ENCODE measurements at regions not wholly inside any gene's neighbourhood (a gene's known extent, or its start where the extent isn't known, plus 50 kb on each side); places are given as distances from the start of the nearest gene placed in this dataset.
A peak's percentile ranks its signal among the peaks of the same experiment; 100 is the strongest.

GRCh38 chr6:148138573-148138972 is 204.1 kb upstream of the SASH1 start:
- H3K4me1 Mint-ChIP-seq, result no peaks in the 10 kb centered on the region
- no peak for TF ChIP-seq CTCF (IDR thresholded peaks at IDR 0.05)
- no peak overlapping the region for H3K4me3 ChIP-seq (replicated peaks in 1 of 3; ENCODE audit: low read depth in 2 of 3, low read length in 3 of 3)
- H3K36me3 ChIP-seq (replicated peaks in 1 of 2; ENCODE audit: control insufficient read depth in 1 of 2, insufficient read depth in 2 of 2, low read length in 2 of 2), result no peaks in the 10 kb centered on the region
- no peak overlapping the region for H3K9ac ChIP-seq (ENCODE audit: insufficient read depth, low read length, poor library complexity, severe bottlenecking)
- no peak for DNase-seq
- no peaks in the 10 kb centered on the region for H3K9me3 ChIP-seq (replicated peaks in 1 of 2; ENCODE audit: control insufficient read depth in 1 of 2, insufficient read depth in 1 of 2, low read length in 2 of 2)
- no peaks in the 10 kb centered on the region for H3K36me3 Mint-ChIP-seq
- intact Hi-C loops (cut with micrococcal nuclease), result no loop called here
- no peaks in the 10 kb centered on the region for H4K20me1 ChIP-seq (ENCODE audit: insufficient read depth, low read length)
- H3K27me3 Mint-ChIP-seq (ENCODE audit: low read depth in 3 of 3), result peaks cover 2 to 8% (median 4%) of the 10 kb centered on the region in 3 donors
- H2AFZ ChIP-seq (ENCODE audit: insufficient read depth, low read depth, low read length, poor library complexity, severe bottlenecking), result no peak overlapping the region
- no peak overlapping the region for H3K4me3 Mint-ChIP-seq
- H3K9me3 Mint-ChIP-seq, result peaks cover 0 to 4% (median 2%) of the 10 kb centered on the region in 7 donors
- H3K27me3 ChIP-seq (ENCODE audit: control insufficient read depth in 2 of 2, insufficient read depth in 2 of 2, low read length in 2 of 2), result no peaks in the 10 kb centered on the region
- 0% methylated on average over 1 of the region's 1 CpG for WGBS (ENCODE audit: insufficient coverage)
- peak overlapping the region in 1 of 7 donors; percentile 2 for H3K27ac Mint-ChIP-seq
- H3K27ac ChIP-seq (ENCODE audit: low read depth in 1 of 2, low read length in 2 of 2), result no peak overlapping the region
- H3K79me2 ChIP-seq (ENCODE audit: insufficient read depth, low read length), result no peaks in the 10 kb centered on the region
- H3K4me1 ChIP-seq (ENCODE audit: control insufficient read depth in 1 of 2, insufficient read depth in 2 of 2, low read length in 2 of 2), result no peaks in the 10 kb centered on the region
- H3K4me2 ChIP-seq (replicated peaks; ENCODE audit: extremely low read depth, low read length, poor library complexity, severe bottlenecking), result no peak overlapping the region

GRCh38 chr6:148140772-148141557 is 201.7 kb upstream of the SASH1 start:
- H3K79me2 ChIP-seq (ENCODE audit: insufficient read depth, low read length), result no peaks in the 10 kb centered on the region
- WGBS (ENCODE audit: insufficient coverage), result no CpG with 5 or more reads among the region's 5 CpGs
- no peak overlapping the region for H3K27ac ChIP-seq (ENCODE audit: low read depth in 1 of 2, low read length in 2 of 2)
- no peak overlapping the region for H2AFZ ChIP-seq (ENCODE audit: insufficient read depth, low read depth, low read length, poor library complexity, severe bottlenecking)
- no peaks in the 10 kb centered on the region for H4K20me1 ChIP-seq (ENCODE audit: insufficient read depth, low read length)
- Mint-ChIP-seq H3K4me3 (no peak overlapping the region), H3K4me1 (no peaks in the 10 kb centered on the region), H3K9me3 (peaks cover 0 to 4% (median 0%) of the 10 kb centered on the region in 7 donors), H3K36me3 (no peaks in the 10 kb centered on the region), H3K27ac (no peak overlapping the region), H3K27me3 (ENCODE audit: low read depth in 3 of 3) (peaks cover 2 to 6% (median 6%) of the 10 kb centered on the region in 3 donors)
- no peaks in the 10 kb centered on the region for H3K4me1 ChIP-seq (ENCODE audit: control insufficient read depth in 1 of 2, insufficient read depth in 2 of 2, low read length in 2 of 2)
- no peak for DNase-seq
- no peak overlapping the region for H3K4me3 ChIP-seq (replicated peaks in 1 of 3; ENCODE audit: low read depth in 2 of 3, low read length in 3 of 3)
- H3K9ac ChIP-seq (ENCODE audit: insufficient read depth, low read length, poor library complexity, severe bottlenecking), result no peak overlapping the region
- TF ChIP-seq CTCF (IDR thresholded peaks at IDR 0.05), result no peak
- H3K4me2 ChIP-seq (replicated peaks; ENCODE audit: extremely low read depth, low read length, poor library complexity, severe bottlenecking), result no peak overlapping the region
- H3K9me3 ChIP-seq (replicated peaks in 1 of 2; ENCODE audit: control insufficient read depth in 1 of 2, insufficient read depth in 1 of 2, low read length in 2 of 2), result no peaks in the 10 kb centered on the region
- no peaks in the 10 kb centered on the region for H3K36me3 ChIP-seq (replicated peaks in 1 of 2; ENCODE audit: control insufficient read depth in 1 of 2, insufficient read depth in 2 of 2, low read length in 2 of 2)
- no peaks in the 10 kb centered on the region for H3K27me3 ChIP-seq (ENCODE audit: control insufficient read depth in 2 of 2, insufficient read depth in 2 of 2, low read length in 2 of 2)
- intact Hi-C loops (cut with micrococcal nuclease), result loop anchor here in 1 of 2 donors (10.0 kb wide), 1 partner anchor 324 kb away; no protein-coding TSS in a partner anchor
